G401 (cell line): ENCODE measurements at regions not wholly inside any gene's neighbourhood (a gene's known extent, or its start where the extent isn't known, plus 50 kb on each side); places are given as distances from the start of the nearest gene placed in this dataset.
"Not testable (repeated sequence)": the region's sequence is repeated elsewhere in the genome, so short reads cannot be mapped to it uniquely, and the experiment has no call there.

ENCODE experiments used
- DNase-seq: peaks from one replicate; pipeline ENCODE4 v3.0.0-alpha.2; 2015; ENCODE audit warnings: low spot score
- in situ Hi-C: cut with HindIII; loops from 2 replicates; pipeline ENCODE4 v1.10.0; 2016; ENCODE audit warnings: low sequenced_read_pairs, mixed read lengths

- DNase-seq: no peak
- in situ Hi-C loops: no loop called here
Measured at GRCh38 chr6:74605922-74606581, 599.8 kb downstream of the COL12A1 start.

GRCh38 chr6:74604279-74604678, 601.6 kb downstream of the COL12A1 start:
- no peak for DNase-seq
- in situ Hi-C loops: no loop called here

- DNase-seq: no peak
- in situ Hi-C loops: no loop called here
Measured at GRCh38 chr6:74603322-74604076, 602.4 kb downstream of the COL12A1 start.

- in situ Hi-C loops: no loop called here
- no peak for DNase-seq
Measured at GRCh38 chr6:74602206-74602605, 603.6 kb downstream of the COL12A1 start.

GRCh38 chr6:74598462-74599393, 607.1 kb downstream of the COL12A1 start:
- DNase-seq: no peak
- in situ Hi-C loops: no loop called here

- in situ Hi-C loops: no loop called here
- no peak for DNase-seq
Measured at GRCh38 chr6:74597840-74598239, 608.0 kb downstream of the COL12A1 start.

GRCh38 chr6:74597266-74597665, 608.6 kb downstream of the COL12A1 start:
- in situ Hi-C loops: no loop called here
- no peak for DNase-seq

GRCh38 chr6:74596588-74596987, 609.3 kb downstream of the COL12A1 start:
- DNase-seq: no peak
- in situ Hi-C loops: no loop called here

- in situ Hi-C loops, DNase-seq: not testable (repeated sequence)
Measured at GRCh38 chr6:74594350-74594749, 611.5 kb downstream of the COL12A1 start.

GRCh38 chr6:74588094-74588832, 617.6 kb downstream of the COL12A1 start:
- DNase-seq: no peak
- in situ Hi-C loops: no loop called here

- no peak for DNase-seq
- in situ Hi-C loops: no loop called here
Measured at GRCh38 chr6:74587386-74587785, 618.5 kb downstream of the COL12A1 start.

GRCh38 chr6:74585753-74586152, 620.1 kb downstream of the COL12A1 start:
- in situ Hi-C loops: no loop called here

GRCh38 chr6:74581681-74582080, 624.2 kb downstream of the COL12A1 start:
- in situ Hi-C loops: no loop called here
- no peak for DNase-seq

More at GRCh38 chr6:74585753-74586152, 620.1 kb downstream of the COL12A1 start:
- DNase-seq: no peak

GRCh38 chr6:74579794-74580193, 626.1 kb downstream of the COL12A1 start:
- in situ Hi-C loops: no loop called here
- DNase-seq: no peak

- in situ Hi-C loops: no loop called here
- DNase-seq: no peak
Measured at GRCh38 chr6:74579047-74579446, 626.8 kb downstream of the COL12A1 start.

GRCh38 chr6:74578339-74578738, 627.5 kb downstream of the COL12A1 start:
- no peak for DNase-seq
- in situ Hi-C loops: no loop called here

GRCh38 chr6:74577619-74578018, 628.2 kb downstream of the COL12A1 start:
- in situ Hi-C loops: no loop called here
- DNase-seq: no peak

GRCh38 chr6:74574794-74575193, 631.1 kb downstream of the COL12A1 start:
- DNase-seq: no peak

GRCh38 chr6:74573613-74574012, 632.2 kb downstream of the COL12A1 start:
- in situ Hi-C loops: no loop called here
- DNase-seq: no peak

More at GRCh38 chr6:74574794-74575193, 631.1 kb downstream of the COL12A1 start:
- in situ Hi-C loops: no loop called here
